Endodermal cell (in vitro differentiated cells): ENCODE measurements at regions not wholly inside any gene's neighbourhood (a gene's known extent, or its start where the extent isn't known, plus 50 kb on each side); places are given as distances from the start of the nearest gene placed in this dataset.

Experiments
- DNase-seq: peaks from one replicate; pipeline ENCODE4 v3.0.0-alpha.2; 2017
- H3K27ac ChIP-seq: 2 replicates; pipeline ENCODE4 v1.5.1; 2013; ENCODE audit warnings: mild to moderate bottlenecking, low read depth, low read length, moderate library complexity
- H3K27me3 ChIP-seq: 2 replicates; pipeline ENCODE4 v1.6.1; 2013; ENCODE audit warnings: mild to moderate bottlenecking, low read length, moderate library complexity; ENCODE audit not compliant: insufficient read depth, control insufficient read depth, poor library complexity, severe bottlenecking
- H3K36me3 ChIP-seq: 2 replicates; pipeline ENCODE4 v1.7.0; 2013; ENCODE audit warnings: mild to moderate bottlenecking, low read length, moderate library complexity; ENCODE audit not compliant: control insufficient read depth, insufficient read depth
- H3K4me1 ChIP-seq: one replicate; pipeline ENCODE4 v1.7.0; 2013; ENCODE audit warnings: low read length; ENCODE audit not compliant: control insufficient read depth, insufficient read depth
- H3K4me3 ChIP-seq: 2 replicates; pipeline ENCODE4 v1.5.1; 2013; ENCODE audit warnings: mild to moderate bottlenecking, low read length, moderate library complexity
- H3K9ac ChIP-seq: 2 replicates; pipeline ENCODE4 v1.6.1; 2013; ENCODE audit warnings: mild to moderate bottlenecking, low read length, moderate library complexity; ENCODE audit not compliant: poor library complexity, severe bottlenecking; ENCODE audit errors: extremely low read depth
- H3K9me3 ChIP-seq: 2 replicates; pipeline ENCODE4 v1.6.1; 2013; ENCODE audit warnings: mild to moderate bottlenecking, low read length, moderate library complexity; ENCODE audit not compliant: control insufficient read depth
- H3K27ac Mint-ChIP-seq: 2 replicates; pipeline ENCODE4 v1.8.0; 2020; ENCODE audit warnings: mixed read lengths
- H3K27me3 Mint-ChIP-seq: 2 replicates; pipeline ENCODE4 v1.8.0; 2021; ENCODE audit warnings: mild to moderate bottlenecking, mixed read lengths; ENCODE audit not compliant: insufficient read depth
- H3K36me3 Mint-ChIP-seq: 2 replicates; pipeline ENCODE4 v1.8.0; 2020; ENCODE audit warnings: low read depth, mixed read lengths
- H3K4me1 Mint-ChIP-seq: 2 replicates; pipeline ENCODE4 v1.8.0; 2020; ENCODE audit warnings: mixed read lengths
- H3K4me3 Mint-ChIP-seq: 2 replicates; pipeline ENCODE4 v1.8.0; 2020; ENCODE audit warnings: mild to moderate bottlenecking, moderate library complexity, mixed read lengths
- H3K9me3 Mint-ChIP-seq: 2 replicates; pipeline ENCODE4 v1.8.0; 2020; ENCODE audit warnings: mild to moderate bottlenecking, mixed read lengths
- WGBS, 2 experiments: methylation state at CpG; one replicate each; pipeline versions ENCODE4 v1.1.5 to v1.1.7; 2013; ENCODE audit warnings: missing lambda C conversion rate in 2 of 2, mixed read lengths in 1 of 2; ENCODE audit not compliant: insufficient coverage in 1 of 2, insufficient read length in 1 of 2; 5-methylcytosine and 5-hydroxymethylcytosine counted together
- TF ChIP-seq, protein P1 (sequence below): fragments of 200-600 bp; sonication (generic); conservative IDR thresholded peaks from 2 replicates; pipeline ENCODE4 v1.5.0; 2021; ENCODE audit warnings: antibody characterized with exemption, mild to moderate bottlenecking

DNA sequence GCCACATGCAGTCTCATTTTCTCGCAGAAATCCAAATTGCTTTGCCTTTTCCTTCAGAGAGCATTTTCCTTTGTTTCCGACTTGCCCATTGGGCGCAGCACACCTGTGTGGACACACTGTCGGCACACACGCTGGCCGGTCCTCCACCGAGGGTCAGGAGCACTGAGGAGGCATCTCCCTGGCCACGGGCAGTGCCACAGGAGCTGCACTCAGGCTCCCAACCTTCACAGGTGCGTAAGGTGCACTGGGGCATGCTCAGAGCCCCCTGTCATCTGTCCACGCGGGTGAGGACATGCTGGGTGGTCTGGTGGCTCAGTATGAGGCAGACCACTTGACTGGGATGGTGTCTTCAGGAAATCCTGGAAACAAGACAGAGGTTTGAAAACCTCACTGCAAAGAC lies 779.1 kb downstream of the BRD1 start:
- Histone ChIP-seq H3K27ac (no peak overlapping the region), H3K9me3 (no peaks in the 10 kb centered on the region), H3K4me1 (no peaks in the 10 kb centered on the region), H3K27me3 (no peaks in the 10 kb centered on the region), H3K4me3 (no peak overlapping the region), H3K36me3 (no peaks in the 10 kb centered on the region), H3K9ac (no peak overlapping the region)
- Mint-ChIP-seq H3K9me3 (no peaks in the 10 kb centered on the region), H3K27me3 (no peaks in the 10 kb centered on the region), H3K4me3 (no peak overlapping the region), H3K27ac (no peak overlapping the region), H3K36me3 (no peaks in the 10 kb centered on the region), H3K4me1 (peaks cover 4% of the 10 kb centered on the region)
- WGBS, 2 experiments = 84% methylated on average over 7 to 11 of the region's 11 CpGs
- DNase-seq = no peak
- TF ChIP-seq, protein P1, sequence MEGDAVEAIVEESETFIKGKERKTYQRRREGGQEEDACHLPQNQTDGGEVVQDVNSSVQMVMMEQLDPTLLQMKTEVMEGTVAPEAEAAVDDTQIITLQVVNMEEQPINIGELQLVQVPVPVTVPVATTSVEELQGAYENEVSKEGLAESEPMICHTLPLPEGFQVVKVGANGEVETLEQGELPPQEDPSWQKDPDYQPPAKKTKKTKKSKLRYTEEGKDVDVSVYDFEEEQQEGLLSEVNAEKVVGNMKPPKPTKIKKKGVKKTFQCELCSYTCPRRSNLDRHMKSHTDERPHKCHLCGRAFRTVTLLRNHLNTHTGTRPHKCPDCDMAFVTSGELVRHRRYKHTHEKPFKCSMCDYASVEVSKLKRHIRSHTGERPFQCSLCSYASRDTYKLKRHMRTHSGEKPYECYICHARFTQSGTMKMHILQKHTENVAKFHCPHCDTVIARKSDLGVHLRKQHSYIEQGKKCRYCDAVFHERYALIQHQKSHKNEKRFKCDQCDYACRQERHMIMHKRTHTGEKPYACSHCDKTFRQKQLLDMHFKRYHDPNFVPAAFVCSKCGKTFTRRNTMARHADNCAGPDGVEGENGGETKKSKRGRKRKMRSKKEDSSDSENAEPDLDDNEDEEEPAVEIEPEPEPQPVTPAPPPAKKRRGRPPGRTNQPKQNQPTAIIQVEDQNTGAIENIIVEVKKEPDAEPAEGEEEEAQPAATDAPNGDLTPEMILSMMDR = no peak

DNA sequence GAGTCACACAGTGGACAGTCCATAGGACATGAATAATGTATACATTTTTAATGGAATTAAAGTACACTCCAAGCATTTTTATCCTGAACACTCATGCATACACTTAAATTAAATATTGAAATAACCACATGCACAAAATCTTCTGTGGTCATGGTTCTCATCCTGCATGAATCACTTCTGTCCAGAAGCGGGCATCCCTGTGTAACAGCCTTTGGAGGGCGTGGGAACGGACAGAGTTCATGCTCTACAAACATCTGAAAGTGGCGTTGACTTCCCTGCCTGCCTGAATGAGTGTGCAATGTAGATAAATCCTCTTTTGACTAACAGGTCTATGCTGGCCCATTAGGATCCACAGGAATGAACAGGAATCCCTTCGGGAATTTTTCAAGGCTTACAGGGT lies 780.2 kb downstream of the BRD1 start:
- DNase-seq = no peak

DNA sequence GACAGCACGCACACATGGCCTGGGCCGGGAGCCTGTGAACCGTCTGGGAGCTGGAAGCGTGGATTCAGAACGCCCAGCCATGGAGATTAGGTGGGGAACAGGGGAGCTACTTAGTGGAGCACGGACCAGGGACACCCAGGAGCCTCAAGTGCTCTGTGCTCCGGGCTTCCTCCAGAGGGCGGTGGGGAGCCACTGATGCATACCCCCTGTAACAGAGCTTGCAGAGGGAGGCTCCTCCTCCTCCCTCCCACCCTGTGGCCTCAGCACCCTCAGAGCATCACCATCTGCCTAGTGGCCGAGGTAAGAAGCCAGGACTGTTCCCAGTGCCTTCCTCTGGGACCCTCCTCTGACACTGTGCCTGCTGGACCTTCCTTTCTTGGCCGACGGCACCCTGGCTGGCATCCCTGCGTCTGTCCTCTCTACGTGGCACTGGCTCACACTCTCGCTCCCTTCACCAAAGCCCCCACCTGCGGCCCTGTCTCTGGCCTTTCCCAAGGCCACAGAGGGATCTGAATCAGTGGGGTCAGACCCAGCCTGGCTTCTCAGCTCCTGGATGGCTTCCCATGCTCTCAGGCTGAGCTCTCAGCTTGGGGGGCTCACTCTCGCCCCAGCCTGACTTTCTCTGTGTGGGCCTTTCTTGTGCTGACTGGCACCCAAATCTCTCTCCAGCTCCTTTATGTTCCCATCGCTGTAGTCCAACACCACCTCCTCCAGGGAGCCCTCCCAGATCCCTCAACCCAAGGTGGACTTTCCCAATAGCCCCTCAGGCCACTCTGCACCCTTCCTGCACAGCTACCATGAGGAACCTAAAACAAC lies 780.9 kb downstream of the BRD1 start:
- no peaks in the 10 kb centered on the region for H3K27me3 ChIP-seq
- TF ChIP-seq, protein P1 = peak; percentile 93
- DNase-seq = peak; percentile 95
- H3K9ac ChIP-seq = no peak overlapping the region
- Mint-ChIP-seq H3K27me3 (no peaks in the 10 kb centered on the region), H3K4me3 (no peak overlapping the region), H3K27ac (no peak overlapping the region), H3K4me1 (no peaks in the 10 kb centered on the region), H3K9me3 (no peaks in the 10 kb centered on the region), H3K36me3 (no peaks in the 10 kb centered on the region)
- 51 to 56% methylated on average over 14 to 17 of the region's 17 CpGs for WGBS, 2 experiments
- H3K9me3 ChIP-seq = no peaks in the 10 kb centered on the region
- H3K36me3 ChIP-seq = no peaks in the 10 kb centered on the region
- no peak overlapping the region for H3K4me3 ChIP-seq
- H3K4me1 ChIP-seq = no peaks in the 10 kb centered on the region
- no peak overlapping the region for H3K27ac ChIP-seq

More for the DNA sequence above, 780.2 kb downstream of the BRD1 start:
- WGBS, 2 experiments = 93 to 96% methylated on average over 5 of the region's 5 CpGs
- Histone ChIP-seq H3K27me3 (no peaks in the 10 kb centered on the region), H3K36me3 (no peaks in the 10 kb centered on the region), H3K9ac (no peak overlapping the region), H3K9me3 (no peaks in the 10 kb centered on the region), H3K4me1 (no peaks in the 10 kb centered on the region), H3K27ac (no peak overlapping the region), H3K4me3 (no peak overlapping the region)
- H3K4me3 Mint-ChIP-seq = no peak overlapping the region
- TF ChIP-seq, protein P1 = no peak
- no peaks in the 10 kb centered on the region for H3K36me3 Mint-ChIP-seq
- no peaks in the 10 kb centered on the region for H3K9me3 Mint-ChIP-seq
- H3K4me1 Mint-ChIP-seq = peaks cover under 1% of the 10 kb centered on the region
- no peaks in the 10 kb centered on the region for H3K27me3 Mint-ChIP-seq
- H3K27ac Mint-ChIP-seq = no peak overlapping the region
